HEK293T (cell line): ENCODE measurements at regions not wholly inside any gene's neighbourhood (a gene's known extent, or its start where the extent isn't known, plus 50 kb on each side); places are given as distances from the start of the nearest gene placed in this dataset.

Experiments used
- CTCF ChIA-PET: fragments of 350-600 bp; formaldehyde crosslinking; extraction: SDS; loops from one replicate; lab custom pipeline; 2021; ENCODE audit warnings: antibody characterized with exemption, inconsistent platforms; lab: Yijun Ruan, JAX
- POLR2A ChIA-PET: fragments of 350-600 bp; formaldehyde crosslinking; extraction: SDS; loops from one replicate; lab custom pipeline; 2020; ENCODE audit warnings: antibody characterized with exemption, inconsistent platforms; lab: Yijun Ruan, JAX
- DNase-seq: peaks from one replicate; pipeline ENCODE4 v3.0.0; 2012; ENCODE audit warnings: mixed read lengths; ENCODE audit errors: extremely low spot score
- ARNT ChIP-seq: fragments of 450-650 bp; IDR thresholded peaks from 2 replicates; pipeline ENCODE4 v1.6.1; 2017; ENCODE audit warnings: mild to moderate bottlenecking
- BHLHE40 ChIP-seq: fragments of 450-650 bp; IDR thresholded peaks from 2 replicates; pipeline ENCODE4 v1.6.1; 2016; ENCODE audit warnings: mild to moderate bottlenecking, moderate library complexity, borderline replicate concordance
- CTBP1 ChIP-seq: fragments of 450-650 bp; IDR thresholded peaks from 2 replicates; pipeline ENCODE4 v1.6.1; 2016; ENCODE audit warnings: borderline replicate concordance
- ELF4 ChIP-seq: fragments of 450-650 bp; IDR thresholded peaks from 2 replicates; pipeline ENCODE4 v1.6.1; 2017; ENCODE audit warnings: antibody characterized with exemption
- FOXA1 ChIP-seq: fragments of 450-650 bp; IDR thresholded peaks from 2 replicates; pipeline ENCODE4 v1.6.1; 2016; ENCODE audit warnings: mild to moderate bottlenecking
- FOXK2 ChIP-seq: fragments of 450-650 bp; IDR thresholded peaks from 2 replicates; pipeline ENCODE4 v1.6.1; 2016; ENCODE audit warnings: mild to moderate bottlenecking
- FOXM1 ChIP-seq: fragments of 450-650 bp; IDR thresholded peaks from 2 replicates; pipeline ENCODE4 v1.6.1; 2017; ENCODE audit warnings: mild to moderate bottlenecking, borderline replicate concordance
- HDGF ChIP-seq: fragments of 450-650 bp; IDR thresholded peaks from 2 replicates; pipeline ENCODE4 v1.6.1; 2017; ENCODE audit warnings: antibody characterized with exemption, borderline replicate concordance
- L3MBTL2 ChIP-seq: fragments of 450-650 bp; conservative IDR thresholded peaks from 2 replicates; pipeline ENCODE4 v1.6.1; 2016; ENCODE audit warnings: mild to moderate bottlenecking
- LEF1 ChIP-seq: fragments of 450-650 bp; IDR thresholded peaks from 2 replicates; pipeline ENCODE4 v1.6.1; 2017; ENCODE audit warnings: mild to moderate bottlenecking, borderline replicate concordance
- NFRKB ChIP-seq: fragments of 450-650 bp; IDR thresholded peaks from 2 replicates; pipeline ENCODE4 v1.6.1; 2016; ENCODE audit warnings: mild to moderate bottlenecking, moderate library complexity
- SP1 ChIP-seq: fragments of 450-650 bp; IDR thresholded peaks from 2 replicates; pipeline ENCODE4 v1.6.1; 2017
- SUZ12 ChIP-seq: fragments of 450-650 bp; IDR thresholded peaks from 2 replicates; pipeline ENCODE4 v1.6.1; 2016; ENCODE audit warnings: mild to moderate bottlenecking
- TARDBP ChIP-seq: fragments of 450-650 bp; IDR thresholded peaks from 2 replicates; pipeline ENCODE4 v1.6.1; 2016
- ZNF384 ChIP-seq: fragments of 450-650 bp; IDR thresholded peaks from 2 replicates; pipeline ENCODE4 v1.6.1; 2016
- TF ChIP-seq, protein P1 (sequence below): fragments of 450-650 bp; IDR thresholded peaks from 2 replicates; pipeline ENCODE4 v1.6.1; 2016

DNA sequence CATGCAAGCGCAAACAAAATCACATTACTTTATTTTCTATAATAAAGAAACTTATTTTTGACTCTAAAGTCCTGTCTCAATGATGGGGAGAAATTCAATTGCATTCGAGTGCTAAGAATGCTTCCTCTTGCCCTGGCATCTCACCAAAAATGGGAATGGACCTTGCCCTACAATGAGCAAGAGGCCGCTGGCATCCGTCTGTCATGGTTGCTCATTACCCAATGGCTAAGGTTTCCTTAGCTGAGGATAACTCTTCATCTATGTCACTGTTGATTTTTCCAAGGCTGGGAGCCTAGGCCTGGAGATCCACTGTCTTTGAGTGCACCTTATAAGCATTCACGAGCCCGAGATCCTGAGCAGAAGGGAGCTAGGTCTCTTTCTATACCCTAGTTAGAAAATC is 471.3 kb upstream of the NRSN1 start:
- ChIA-PET CTCF (no interaction called here), POLR2A (no interaction called here)
- no peak for DNase-seq
- TF ChIP-seq LEF1 (no peak), FOXA1 (no peak), CTBP1 (no peak), NFRKB (no peak), TARDBP (no peak), HDGF (no peak), SP1 (no peak), L3MBTL2 (no peak), SUZ12 (no peak), ZNF384 (no peak), ARNT (no peak), FOXK2 (no peak), FOXM1 (no peak), ELF4 (no peak), BHLHE40 (no peak)
- TF ChIP-seq, protein P1, sequence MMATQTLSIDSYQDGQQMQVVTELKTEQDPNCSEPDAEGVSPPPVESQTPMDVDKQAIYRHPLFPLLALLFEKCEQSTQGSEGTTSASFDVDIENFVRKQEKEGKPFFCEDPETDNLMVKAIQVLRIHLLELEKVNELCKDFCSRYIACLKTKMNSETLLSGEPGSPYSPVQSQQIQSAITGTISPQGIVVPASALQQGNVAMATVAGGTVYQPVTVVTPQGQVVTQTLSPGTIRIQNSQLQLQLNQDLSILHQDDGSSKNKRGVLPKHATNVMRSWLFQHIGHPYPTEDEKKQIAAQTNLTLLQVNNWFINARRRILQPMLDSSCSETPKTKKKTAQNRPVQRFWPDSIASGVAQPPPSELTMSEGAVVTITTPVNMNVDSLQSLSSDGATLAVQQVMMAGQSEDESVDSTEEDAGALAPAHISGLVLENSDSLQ, result no peak

- ChIA-PET POLR2A (no interaction called here), CTCF (no interaction called here)
- no peak for DNase-seq
- TF ChIP-seq SUZ12, result no peak
- no peak for TF ChIP-seq FOXA1
- TF ChIP-seq HDGF, result no peak
- no peak for TF ChIP-seq NFRKB
- TF ChIP-seq ELF4, result no peak
- TF ChIP-seq CTBP1, result no peak
- TF ChIP-seq FOXM1, result no peak
- TF ChIP-seq L3MBTL2, result no peak
- TF ChIP-seq FOXK2, result no peak
- TF ChIP-seq ARNT, result no peak
- no peak for TF ChIP-seq SP1
- TF ChIP-seq, protein P1, result no peak
Measured at GRCh38 chr6:23655525-23655924, 470.5 kb upstream of the NRSN1 start.

- no peak for TF ChIP-seq ZNF384
- TF ChIP-seq SP1, result no peak
- no peak for TF ChIP-seq BHLHE40
- TF ChIP-seq NFRKB, result no peak
- TF ChIP-seq CTBP1, result no peak
- no peak for TF ChIP-seq FOXK2
- no peak for TF ChIP-seq L3MBTL2
- TF ChIP-seq SUZ12, result no peak
- no peak for TF ChIP-seq HDGF
- no peak for TF ChIP-seq ARNT
- TF ChIP-seq ELF4, result no peak
- TF ChIP-seq TARDBP, result no peak
- TF ChIP-seq, protein P1, result no peak
- no peak for TF ChIP-seq LEF1
- no peak for TF ChIP-seq FOXA1
- TF ChIP-seq FOXM1, result no peak
- ChIA-PET CTCF (no interaction called here), POLR2A (no interaction called here)
- DNase-seq, result no peak
Measured at GRCh38 chr6:23656255-23657194, 469.5 kb upstream of the NRSN1 start.

DNA sequence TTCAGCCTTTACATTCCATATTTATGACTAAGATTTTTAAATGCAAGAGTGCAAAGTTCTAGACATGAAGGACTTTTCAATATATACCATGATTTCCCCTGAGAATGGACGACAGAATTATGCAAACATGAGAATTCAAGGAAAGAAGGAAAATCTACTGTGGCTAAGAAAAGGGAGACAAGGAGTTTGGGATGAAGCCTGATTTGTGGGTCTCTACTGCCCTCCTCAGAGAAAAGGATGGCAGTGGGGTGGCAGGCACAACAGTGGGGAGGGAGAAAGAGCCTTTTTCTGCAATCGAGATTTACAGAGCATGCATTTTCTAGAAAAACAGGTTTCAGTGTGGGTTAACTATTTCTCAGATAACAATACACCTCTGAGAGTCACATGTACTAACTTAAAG is 466.9 kb upstream of the NRSN1 start:
- POLR2A ChIA-PET, result no interaction called here
- CTCF ChIA-PET, result interaction anchor here (1.1 kb wide), 1 partner anchor 482 kb away, joined by 4 read pairs; no protein-coding TSS in a partner anchor
- DNase-seq, result peak; percentile 18

GRCh38 chr6:23661549-23661948 is 464.5 kb upstream of the NRSN1 start:
- POLR2A ChIA-PET, result no interaction called here
- no peak for DNase-seq
- no peak for TF ChIP-seq FOXA1
- no peak for TF ChIP-seq ARNT
- TF ChIP-seq FOXM1, result no peak
- TF ChIP-seq L3MBTL2, result no peak
- TF ChIP-seq, protein P1, result no peak
- TF ChIP-seq SP1, result no peak
- CTCF ChIA-PET, result no interaction called here

More for the DNA sequence above, 466.9 kb upstream of the NRSN1 start:
- no peak for TF ChIP-seq FOXA1
- TF ChIP-seq SP1, result no peak
- no peak for TF ChIP-seq LEF1
- no peak for TF ChIP-seq SUZ12
- no peak for TF ChIP-seq ZNF384
- no peak for TF ChIP-seq TARDBP
- no peak for TF ChIP-seq CTBP1
